Common myeloid progenitor, CD34-positive (primary cell): ENCODE measurements at regions not wholly inside any gene's neighbourhood (a gene's known extent, or its start where the extent isn't known, plus 50 kb on each side); places are given as distances from the start of the nearest gene placed in this dataset.
A peak's percentile ranks its signal among the peaks of the same experiment; 100 is the strongest.

Experiments
- CTCF ChIA-PET: fragments of 350-600 bp; sonication (Branson Sonifier 250); formaldehyde crosslinking; loops from one replicate; lab custom pipeline; 2021; ENCODE audit warnings: antibody characterized with exemption; lab: Charles Lee
- POLR2A ChIA-PET: fragments of 350-600 bp; sonication (Branson Sonifier 250); formaldehyde crosslinking; loops from one replicate; lab custom pipeline; 2021; ENCODE audit warnings: antibody characterized with exemption; lab: Charles Lee
- DNase-seq, 3 donors: peaks; one replicate each; pipeline versions ENCODE4 v3.0.0 to v3.0.0-alpha.2; 2013
- H3K27ac ChIP-seq, 2 experiments: 1 replicate in 1 of 2; 2 replicates in 1 of 2; pipeline ENCODE4 v1.7.0; 2013; ENCODE audit warnings: inconsistent platforms in 2 of 2, low read length in 2 of 2, mild to moderate bottlenecking in 2 of 2, low read depth in 1 of 2, moderate library complexity in 1 of 2; ENCODE audit not compliant: severe bottlenecking in 2 of 2, insufficient read depth in 1 of 2, poor library complexity in 1 of 2
- H3K27me3 ChIP-seq, 5 experiments: replicated peaks in 2 of 5; 1 replicate in 3 of 5; 2 replicates in 2 of 5; pipeline versions ENCODE4 v1.6.1 to v1.7.0; 2013; ENCODE audit warnings: low read length in 4 of 5, mild to moderate bottlenecking in 2 of 5, moderate library complexity in 2 of 5, inconsistent platforms in 1 of 5; ENCODE audit not compliant: insufficient read depth in 5 of 5, control insufficient read depth in 4 of 5
- H3K36me3 ChIP-seq, 4 experiments: 1 replicate in 2 of 4; 2 replicates in 2 of 4; pipeline versions ENCODE4 v1.6.1 to v1.7.0; 2013; ENCODE audit warnings: low read length in 3 of 4, control low read depth in 1 of 4, mild to moderate bottlenecking in 1 of 4; ENCODE audit not compliant: control insufficient read depth in 4 of 4, insufficient read depth in 4 of 4
- H3K4me1 ChIP-seq, 4 experiments: 1 replicate in 3 of 4; 2 replicates in 1 of 4; pipeline versions ENCODE4 v1.6.1 to v1.7.1; 2013; ENCODE audit warnings: low read length in 3 of 4, mild to moderate bottlenecking in 3 of 4, control low read depth in 1 of 4, inconsistent platforms in 1 of 4, moderate library complexity in 1 of 4; ENCODE audit not compliant: control insufficient read depth in 4 of 4, insufficient read depth in 4 of 4; ENCODE audit errors: control extremely low read depth in 1 of 4
- H3K4me3 ChIP-seq, 7 experiments: 1 replicate in 4 of 7; 2 replicates in 3 of 7; pipeline versions ENCODE4 v1.5.1 to v1.7.0; 2013; ENCODE audit warnings: mild to moderate bottlenecking in 7 of 7, low read length in 6 of 7, moderate library complexity in 6 of 7, inconsistent platforms in 2 of 7, low read depth in 2 of 7, control low read depth in 1 of 7; ENCODE audit not compliant: insufficient read depth in 4 of 7, control insufficient read depth in 1 of 7; ENCODE audit errors: extremely low read depth in 1 of 7
- H3K9me3 ChIP-seq, 5 experiments: 1 replicate in 4 of 5; 2 replicates in 1 of 5; pipeline versions ENCODE4 v1.6.1 to v1.7.1; 2013; ENCODE audit warnings: low read length in 4 of 5, mild to moderate bottlenecking in 2 of 5, inconsistent platforms in 1 of 5, low read depth in 1 of 5, moderate library complexity in 1 of 5; ENCODE audit not compliant: control insufficient read depth in 4 of 5, insufficient read depth in 2 of 5; ENCODE audit errors: control extremely low read depth in 1 of 5
- WGBS: methylation state at CpG from one replicate; pipeline ENCODE4 v1.1.5; 2013; ENCODE audit not compliant: insufficient coverage; 5-methylcytosine and 5-hydroxymethylcytosine counted together

DNA sequence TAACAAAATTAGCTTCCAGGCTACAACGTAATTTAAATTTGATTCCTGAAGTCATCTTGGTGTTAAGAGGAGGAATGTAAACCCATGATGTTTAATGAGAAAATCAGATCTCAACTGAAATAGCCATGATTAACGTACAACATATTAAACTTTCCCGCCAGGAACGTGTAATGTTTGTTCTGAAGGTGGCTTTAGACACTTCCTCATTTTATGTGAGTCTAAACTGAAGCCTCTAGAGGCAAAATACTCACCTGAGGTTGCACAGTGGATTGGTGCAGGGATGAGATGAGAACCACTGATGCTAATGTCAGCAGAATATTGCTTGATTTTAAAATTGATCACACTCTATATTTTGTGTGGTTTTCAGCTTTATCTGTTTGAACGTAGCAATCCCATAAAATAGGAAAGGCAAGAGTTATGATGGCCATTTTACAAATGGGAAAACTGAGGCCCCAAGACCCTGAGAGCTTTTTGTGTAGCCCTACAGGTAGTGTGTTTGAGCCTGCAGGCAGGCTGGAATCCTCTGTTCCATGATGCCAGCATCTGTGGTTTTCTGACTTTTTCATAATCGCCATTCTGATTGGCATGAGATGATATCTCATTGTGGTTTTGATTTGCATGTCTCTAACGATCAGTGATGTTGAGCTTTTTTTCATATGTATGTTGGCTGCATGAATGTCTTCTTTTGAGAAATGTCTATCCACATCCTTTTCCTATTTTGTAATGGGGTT lies 243.7 kb upstream of the BMPER start:
- 39% methylated on average over 4 of the region's 7 CpGs for WGBS
- POLR2A ChIA-PET: no interaction called here
- Histone ChIP-seq H3K27me3 (no peaks in the 10 kb centered on the region), H3K4me1 (peaks cover 0 to 6% (median 2%) of the 10 kb centered on the region in 4 experiments), H3K9me3 (no peaks in the 10 kb centered on the region), H3K36me3 (no peaks in the 10 kb centered on the region), H3K27ac (no peak overlapping the region), H3K4me3 (no peak overlapping the region)
- CTCF ChIA-PET: no interaction called here
- peak in 2 of 3 donors; percentile 8 to 19 for DNase-seq

DNA sequence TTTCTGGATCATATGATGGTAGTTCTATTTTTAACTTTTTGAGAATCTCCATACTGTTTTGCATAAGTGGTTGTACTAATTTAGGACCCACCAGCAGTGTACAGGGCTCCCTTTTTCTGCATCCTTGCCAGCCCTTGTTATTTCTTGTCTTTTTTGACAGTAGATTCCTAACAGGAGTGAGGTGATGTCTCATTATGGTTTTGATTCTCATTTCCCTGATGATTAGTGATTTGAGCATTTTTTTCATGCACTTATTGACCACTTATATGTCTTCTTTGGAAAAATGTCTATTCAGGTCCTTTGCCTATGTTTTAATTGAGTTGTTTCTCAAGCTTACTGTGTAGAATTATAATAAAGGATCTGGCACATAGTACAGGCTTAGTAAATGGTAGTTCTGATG lies 238.8 kb upstream of the BMPER start:
- ChIA-PET CTCF (no interaction called here), POLR2A (no interaction called here)
- no peak overlapping the region for H3K27ac ChIP-seq
- no peak for DNase-seq
- no peaks in the 10 kb centered on the region for H3K27me3 ChIP-seq
- no peak overlapping the region for H3K4me3 ChIP-seq
- peaks cover 0 to 6% (median 2%) of the 10 kb centered on the region in 4 experiments for H3K4me1 ChIP-seq
- H3K9me3 ChIP-seq: no peaks in the 10 kb centered on the region
- no peaks in the 10 kb centered on the region for H3K36me3 ChIP-seq

DNA sequence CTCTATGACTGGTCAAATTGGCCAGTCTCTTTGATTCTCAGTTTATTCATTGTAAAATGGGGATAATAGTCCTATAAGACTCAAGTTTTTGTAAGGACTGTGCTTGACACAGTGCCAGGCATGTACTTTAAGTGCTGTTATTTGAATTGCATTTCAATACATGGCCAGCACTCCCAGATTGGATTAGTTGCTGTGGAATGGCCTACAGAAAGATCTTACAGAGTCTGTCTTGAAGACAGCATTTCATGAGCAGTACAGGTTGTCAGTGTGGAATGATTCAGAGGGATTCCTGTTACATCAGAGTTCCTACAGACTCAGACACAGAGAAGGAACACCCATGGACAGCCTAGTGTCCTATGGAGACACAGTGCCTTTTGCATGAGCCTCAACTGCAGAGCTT lies 238.1 kb upstream of the BMPER start:
- no peak for DNase-seq
- no peaks in the 10 kb centered on the region for H3K36me3 ChIP-seq
- H3K4me1 ChIP-seq: peaks cover 0 to 2% (median 0%) of the 10 kb centered on the region in 4 experiments
- H3K4me3 ChIP-seq: no peak overlapping the region
- no peaks in the 10 kb centered on the region for H3K27me3 ChIP-seq
- no peaks in the 10 kb centered on the region for H3K9me3 ChIP-seq
- CTCF ChIA-PET: no interaction called here
- no peak overlapping the region for H3K27ac ChIP-seq
- POLR2A ChIA-PET: no interaction called here

DNA sequence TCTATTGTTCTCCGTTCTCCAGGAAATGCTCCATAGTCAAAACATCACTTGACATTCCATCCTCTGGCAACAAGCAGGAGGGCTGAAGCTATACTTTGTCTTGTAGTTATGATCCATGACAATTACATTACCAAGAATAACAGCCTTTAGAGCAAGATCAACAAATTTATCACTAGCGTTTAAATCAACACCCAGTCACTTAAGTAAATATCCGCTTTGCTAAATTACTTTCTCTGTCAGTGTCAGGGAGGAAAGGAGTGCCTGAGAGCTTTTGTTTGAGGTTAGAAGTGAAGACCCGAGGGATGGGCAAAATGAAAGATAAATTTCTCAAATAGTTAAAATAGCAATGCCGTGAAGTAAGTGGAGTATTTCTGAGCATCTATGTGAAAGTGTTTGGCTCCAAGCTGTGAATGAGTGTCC lies 236.1 kb upstream of the BMPER start:
- CTCF ChIA-PET: no interaction called here
- Histone ChIP-seq H3K4me3 (no peak overlapping the region), H3K4me1 (no peaks in the 10 kb centered on the region), H3K27ac (no peak overlapping the region), H3K9me3 (no peaks in the 10 kb centered on the region), H3K36me3 (no peaks in the 10 kb centered on the region), H3K27me3 (no peaks in the 10 kb centered on the region)
- POLR2A ChIA-PET: no interaction called here
- 94% methylated on average over 3 of the region's 5 CpGs for WGBS
- no peak for DNase-seq

DNA sequence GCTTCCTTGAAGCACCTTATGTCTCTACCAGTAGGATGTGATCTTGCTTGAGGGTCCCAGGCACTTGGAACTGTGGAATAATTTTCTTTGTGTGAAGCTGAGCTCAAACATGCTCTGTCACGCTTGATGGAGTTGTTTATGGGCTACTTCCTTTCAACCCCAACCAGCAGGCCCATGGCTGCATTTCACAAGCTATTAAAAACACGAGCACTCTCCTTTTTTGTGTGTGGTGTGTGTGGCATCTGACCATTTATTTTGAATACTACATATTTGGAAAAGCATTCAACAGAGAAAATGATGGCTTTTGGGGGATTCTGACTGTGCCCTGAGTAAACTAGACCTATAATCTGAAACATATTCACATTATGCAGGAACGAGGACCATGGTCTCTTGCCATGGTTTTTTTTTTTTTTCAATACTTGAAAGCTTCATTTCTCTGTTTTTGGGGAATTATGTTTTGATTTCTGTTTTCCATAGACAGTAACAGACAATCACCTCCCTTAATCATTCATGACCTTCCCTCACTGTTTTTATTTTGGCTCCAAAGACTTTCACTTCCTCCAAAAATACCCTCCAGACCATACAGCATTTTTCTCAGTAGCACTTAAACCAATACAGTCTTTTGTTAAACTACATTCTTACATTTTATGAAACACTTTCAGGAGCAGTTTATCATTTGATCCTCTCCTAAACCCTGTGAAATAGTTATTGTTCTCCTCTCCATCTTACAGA lies 233.6 kb upstream of the BMPER start:
- H3K4me3 ChIP-seq: no peak overlapping the region
- WGBS: no CpG with 5 or more reads among the region's 3 CpGs
- H3K27ac ChIP-seq: no peak overlapping the region
- H3K4me1 ChIP-seq: no peaks in the 10 kb centered on the region
- no peaks in the 10 kb centered on the region for H3K27me3 ChIP-seq
- H3K36me3 ChIP-seq: no peaks in the 10 kb centered on the region
- POLR2A ChIA-PET: no interaction called here
- DNase-seq: no peak
- H3K9me3 ChIP-seq: no peaks in the 10 kb centered on the region
- CTCF ChIA-PET: no interaction called here

DNA sequence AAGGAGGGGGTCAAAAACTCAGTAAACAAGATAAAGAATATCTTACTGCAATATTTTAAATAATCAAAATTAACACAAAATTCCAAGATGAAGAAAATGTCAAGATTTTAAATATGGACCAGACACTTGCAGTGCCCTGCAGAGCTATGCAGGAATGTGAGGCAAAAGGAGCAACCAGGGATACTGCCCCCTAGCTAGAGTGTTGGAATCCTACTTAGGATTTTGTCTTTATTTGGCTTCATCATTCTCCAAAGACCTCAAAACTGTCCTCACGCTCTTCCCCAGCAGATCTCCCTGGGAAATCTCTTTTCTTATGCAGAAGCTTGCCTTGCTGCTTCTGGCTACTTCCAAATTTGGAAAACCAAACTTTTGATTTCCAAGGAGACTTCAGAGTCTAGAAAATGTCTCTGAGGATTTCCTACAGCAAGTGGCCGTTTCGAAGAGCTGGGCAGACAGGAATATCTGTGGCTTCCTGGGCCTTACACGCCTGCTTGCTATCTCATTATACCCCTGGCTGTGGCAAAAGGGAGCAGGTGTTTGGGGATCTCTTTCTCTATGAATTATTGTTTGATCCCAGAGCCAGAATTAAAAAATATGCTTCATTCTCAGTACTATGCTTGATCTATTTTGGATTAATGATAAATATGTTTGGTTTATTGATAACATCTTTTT lies 232.2 kb upstream of the BMPER start:
- ChIA-PET CTCF (no interaction called here), POLR2A (no interaction called here)
- Histone ChIP-seq H3K9me3 (peaks cover 0 to under 1% (median 0%) of the 10 kb centered on the region in 5 experiments), H3K27ac (no peak overlapping the region), H3K4me3 (no peak overlapping the region), H3K4me1 (no peaks in the 10 kb centered on the region), H3K27me3 (no peaks in the 10 kb centered on the region), H3K36me3 (no peaks in the 10 kb centered on the region)
- 96% methylated on average over 4 of the region's 4 CpGs for WGBS
- no peak for DNase-seq

DNA sequence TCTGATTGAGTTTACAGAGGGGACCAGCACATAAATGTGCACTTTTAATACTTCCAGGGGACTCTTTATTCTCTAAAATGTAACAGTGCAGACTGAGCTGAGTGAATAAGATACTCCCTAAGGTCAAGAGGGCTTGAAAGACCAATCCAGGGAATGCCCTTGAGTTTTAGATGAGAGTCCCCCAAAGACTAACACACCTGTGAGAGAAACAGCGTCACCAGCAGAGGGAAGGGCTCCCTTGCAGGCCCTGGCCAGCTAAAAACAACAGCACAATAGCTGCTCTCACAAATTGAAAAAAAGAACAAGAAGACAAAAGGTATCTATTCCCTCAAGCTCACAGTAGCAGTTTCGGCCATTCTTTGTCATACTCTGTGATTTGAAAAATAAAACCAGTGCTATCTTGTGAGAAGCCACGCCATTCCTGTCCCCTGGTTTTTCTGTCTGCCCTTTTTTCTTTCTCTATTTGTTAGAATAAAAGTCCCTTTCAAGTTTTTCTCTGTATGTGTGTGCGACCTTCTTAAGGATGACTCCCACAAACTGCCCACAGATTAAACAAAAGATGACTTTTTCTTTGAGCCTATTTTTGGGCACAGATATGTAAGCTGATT lies 230.4 kb upstream of the BMPER start:
- H3K9me3 ChIP-seq: peaks cover 0 to 13% (median 2%) of the 10 kb centered on the region in 5 experiments
- no peaks in the 10 kb centered on the region for H3K27me3 ChIP-seq
- DNase-seq: no peak
- no peaks in the 10 kb centered on the region for H3K4me1 ChIP-seq
- no peak overlapping the region for H3K4me3 ChIP-seq
- WGBS: 100% methylated on average over 3 of the region's 4 CpGs
- ChIA-PET POLR2A (no interaction called here), CTCF (no interaction called here)
- H3K36me3 ChIP-seq: no peaks in the 10 kb centered on the region
- H3K27ac ChIP-seq: no peak overlapping the region
